Spleen (tissue), 11 donors: ENCODE measurements at regions not wholly inside any gene's neighbourhood (a gene's known extent, or its start where the extent isn't known, plus 50 kb on each side); places are given as distances from the start of the nearest gene placed in this dataset.
A peak's percentile ranks its signal among the peaks of the same experiment; 100 is the strongest.

Source experiments
- DNase-seq: peaks from one replicate; pipeline ENCODE4 v3.0.0-alpha.2; 2020
- H3K27ac ChIP-seq, 8 donors: fragments of 200-600 bp; sonication (generic) in 7 of 8; 1 replicate in 4 of 8; 2 replicates in 4 of 8; pipeline versions ENCODE4 v1.5.0 to v1.8.0; 2016 to 2021; ENCODE audit warnings: inconsistent platforms in 4 of 8, mild to moderate bottlenecking in 4 of 8, moderate library complexity in 1 of 8
- H3K27me3 ChIP-seq, 7 donors: fragments of 200-600 bp; sonication (generic) in 6 of 7; replicated peaks in 1 of 7; 1 replicate in 4 of 7; 2 replicates in 3 of 7; pipeline versions ENCODE4 v1.5.0 to v1.8.0; 2016 to 2021; ENCODE audit warnings: inconsistent platforms in 3 of 7, mild to moderate bottlenecking in 1 of 7
- H3K36me3 ChIP-seq, 6 donors: fragments of 200-600 bp; sonication (generic) in 5 of 6; 1 replicate in 4 of 6; 2 replicates in 2 of 6; pipeline versions ENCODE4 v1.5.0 to v1.8.0; 2016 to 2021; ENCODE audit warnings: inconsistent platforms in 2 of 6
- H3K4me1 ChIP-seq, 6 donors: fragments of 200-600 bp; sonication (generic) in 5 of 6; 1 replicate in 3 of 6; 2 replicates in 3 of 6; pipeline versions ENCODE4 v1.5.0 to v1.8.0; 2016 to 2021; ENCODE audit warnings: inconsistent platforms in 3 of 6
- H3K4me3 ChIP-seq, 8 donors: fragments of 200-600 bp; sonication (generic) in 7 of 8; 1 replicate in 4 of 8; 2 replicates in 4 of 8; pipeline versions ENCODE4 v1.5.0 to v1.8.0; 2016 to 2021; ENCODE audit warnings: inconsistent platforms in 4 of 8, mild to moderate bottlenecking in 4 of 8, moderate library complexity in 2 of 8
- H3K9me3 ChIP-seq, 8 donors: fragments of 200-600 bp; sonication (generic) in 7 of 8; 1 replicate in 4 of 8; 2 replicates in 4 of 8; pipeline versions ENCODE4 v1.5.0 to v1.8.0; 2016 to 2021; ENCODE audit warnings: inconsistent platforms in 4 of 8
- POLR2A ChIP-seq, 3 donors: fragments of 450-650 bp; IDR thresholded peaks; one replicate each; pipeline ENCODE4 v1.5.1; 2017; ENCODE audit warnings: antibody characterized with exemption in 3 of 3, mild to moderate bottlenecking in 1 of 3
- POLR2AphosphoS5 ChIP-seq, 3 donors: sonication (generic); formaldehyde crosslinking; IDR thresholded peaks; one replicate each; pipeline ENCODE4 v1.5.1; 2017; ENCODE audit warnings: antibody characterized with exemption in 3 of 3
- WGBS, 5 donors: extraction: QIAGEN DNeasy Blood & Tissue Kit in 3 of 5; methylation state at CpG; one replicate each; pipeline versions ENCODE4 v1.1.5 to v1.1.7; 2013 to 2018; 5-methylcytosine and 5-hydroxymethylcytosine counted together
- intact Hi-C: fragments of 100-400 bp; cut with DNase I; formaldehyde crosslinking; loops from one replicate; pipeline ENCODE4 v1.15.0; 2023; ENCODE audit warnings: low total_unique reads
- TF ChIP-seq, protein P1 (sequence below), 11 experiments: fragments of 200-600 bp in 7 of 11; fragments of 450-650 bp in 4 of 11; sonication (generic) in 4 of 11; IDR thresholded peaks in 8 of 11; conservative IDR thresholded peaks in 3 of 11; 1 replicate in 7 of 11; 2 replicates in 4 of 11; pipeline versions ENCODE4 v1.4.0 to v1.8.0; 2016 to 2021; ENCODE audit warnings: antibody characterized with exemption in 11 of 11, inconsistent platforms in 4 of 11, mild to moderate bottlenecking in 1 of 11
- donor health status: healthy with polysubstance abuse.
- donor health status: DM: no; HTN: no; CAD: no; lungs with moderate emphysema.
- donor health status: DM: no; HTN: no; CAD: no.
- donor health status: Bipolar disorder and iron deficiency.
- donor health status: healthy.
- donor health status: DM: no; HTN: no; CAD: no.
- donor health status: DM: yes; HTN: yes; CAD: no.

DNA sequence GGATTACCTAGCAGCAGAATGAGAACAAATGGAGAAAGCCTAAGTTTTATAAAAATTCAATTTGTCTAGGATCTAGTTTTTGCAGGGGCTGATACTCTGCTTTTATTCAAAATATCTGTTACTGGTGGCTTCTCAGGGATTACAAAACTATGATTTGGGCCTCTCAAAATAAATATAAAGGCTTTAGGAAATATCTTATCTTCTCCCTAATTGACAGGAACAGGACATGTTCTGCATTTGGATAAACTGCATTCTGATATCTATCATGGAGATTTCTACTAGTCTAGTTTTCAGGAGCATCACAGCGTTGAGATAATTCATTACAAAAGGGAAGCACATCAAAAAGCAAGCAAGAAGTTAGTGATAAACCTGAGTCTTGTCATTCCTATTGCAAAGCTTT is 127.1 kb upstream of the ITGA1 start:
- intact Hi-C loops = loop anchor here (10.0 kb wide), 1 partner anchor 254 kb away; no protein-coding TSS in a partner anchor
- H3K27ac ChIP-seq = no peak overlapping the region
- no peak overlapping the region for H3K4me3 ChIP-seq
- no peak for TF ChIP-seq POLR2AphosphoS5 (IDR thresholded peaks at IDR 0.05)
- no peak for TF ChIP-seq POLR2A (IDR thresholded peaks at IDR 0.05)
- TF ChIP-seq, protein P1, sequence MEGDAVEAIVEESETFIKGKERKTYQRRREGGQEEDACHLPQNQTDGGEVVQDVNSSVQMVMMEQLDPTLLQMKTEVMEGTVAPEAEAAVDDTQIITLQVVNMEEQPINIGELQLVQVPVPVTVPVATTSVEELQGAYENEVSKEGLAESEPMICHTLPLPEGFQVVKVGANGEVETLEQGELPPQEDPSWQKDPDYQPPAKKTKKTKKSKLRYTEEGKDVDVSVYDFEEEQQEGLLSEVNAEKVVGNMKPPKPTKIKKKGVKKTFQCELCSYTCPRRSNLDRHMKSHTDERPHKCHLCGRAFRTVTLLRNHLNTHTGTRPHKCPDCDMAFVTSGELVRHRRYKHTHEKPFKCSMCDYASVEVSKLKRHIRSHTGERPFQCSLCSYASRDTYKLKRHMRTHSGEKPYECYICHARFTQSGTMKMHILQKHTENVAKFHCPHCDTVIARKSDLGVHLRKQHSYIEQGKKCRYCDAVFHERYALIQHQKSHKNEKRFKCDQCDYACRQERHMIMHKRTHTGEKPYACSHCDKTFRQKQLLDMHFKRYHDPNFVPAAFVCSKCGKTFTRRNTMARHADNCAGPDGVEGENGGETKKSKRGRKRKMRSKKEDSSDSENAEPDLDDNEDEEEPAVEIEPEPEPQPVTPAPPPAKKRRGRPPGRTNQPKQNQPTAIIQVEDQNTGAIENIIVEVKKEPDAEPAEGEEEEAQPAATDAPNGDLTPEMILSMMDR (IDR thresholded peaks at IDR 0.05 in 8 of 11, conservative IDR thresholded peaks at IDR 0.05 in 3 of 11) = no peak
- 83 to 98% (median 87%) methylated on average over 1 of the region's 1 CpG for WGBS, 5 donors
- no peaks in the 10 kb centered on the region for H3K9me3 ChIP-seq
- H3K27me3 ChIP-seq = peaks cover 0 to 8% (median 0%) of the 10 kb centered on the region in 7 donors
- H3K4me1 ChIP-seq = peaks cover 0 to 25% (median 9%) of the 10 kb centered on the region in 6 donors
- no peaks in the 10 kb centered on the region for H3K36me3 ChIP-seq
- DNase-seq = no peak

DNA sequence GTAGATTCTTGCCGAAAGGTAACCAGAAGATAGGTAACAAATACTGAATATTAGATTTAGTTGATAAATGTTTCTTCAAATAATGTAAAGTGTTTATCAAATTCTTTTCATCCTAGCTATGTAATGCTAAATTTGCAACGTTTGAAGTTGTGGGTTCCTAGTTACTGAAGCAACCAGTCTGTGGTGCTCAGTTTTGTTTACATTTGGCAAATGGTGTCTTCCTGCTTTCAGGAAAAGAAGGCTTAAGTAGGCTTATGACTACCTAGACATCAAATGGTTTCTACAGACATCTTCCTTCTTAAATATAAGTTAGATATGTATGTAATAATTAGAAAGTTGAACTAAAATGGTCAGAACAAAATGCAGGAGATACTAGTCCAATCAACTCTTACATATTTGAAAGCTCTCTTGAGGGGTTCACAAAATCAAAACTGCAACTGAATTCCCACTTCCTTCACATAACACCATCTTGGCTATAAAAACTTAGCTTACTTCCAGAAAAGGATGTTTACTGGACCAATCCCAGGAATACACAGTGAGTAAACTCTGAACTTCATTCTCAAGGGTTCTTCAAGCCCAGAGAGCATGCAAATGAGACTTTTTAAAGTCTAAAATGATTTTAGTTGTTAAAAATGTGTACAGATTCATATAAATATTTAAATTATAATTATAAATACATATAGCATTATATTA is 125.7 kb upstream of the ITGA1 start:
- Histone ChIP-seq H3K36me3 (no peaks in the 10 kb centered on the region), H3K9me3 (no peaks in the 10 kb centered on the region), H3K27me3 (no peaks in the 10 kb centered on the region), H3K4me3 (no peak overlapping the region), H3K27ac (no peak overlapping the region), H3K4me1 (peaks cover 0 to 21% (median 9%) of the 10 kb centered on the region in 6 donors)
- WGBS, 5 donors = 53 to 61% (median 58%) methylated on average over 2 of the region's 2 CpGs
- TF ChIP-seq POLR2AphosphoS5 (IDR thresholded peaks at IDR 0.05) = no peak
- TF ChIP-seq, protein P1 (IDR thresholded peaks at IDR 0.05 in 8 of 11, conservative IDR thresholded peaks at IDR 0.05 in 3 of 11) = no peak
- no peak for TF ChIP-seq POLR2A (IDR thresholded peaks at IDR 0.05)
- DNase-seq = no peak
- intact Hi-C loops = loop anchor here (10.0 kb wide), 1 partner anchor 253 kb away; no protein-coding TSS in a partner anchor

DNA sequence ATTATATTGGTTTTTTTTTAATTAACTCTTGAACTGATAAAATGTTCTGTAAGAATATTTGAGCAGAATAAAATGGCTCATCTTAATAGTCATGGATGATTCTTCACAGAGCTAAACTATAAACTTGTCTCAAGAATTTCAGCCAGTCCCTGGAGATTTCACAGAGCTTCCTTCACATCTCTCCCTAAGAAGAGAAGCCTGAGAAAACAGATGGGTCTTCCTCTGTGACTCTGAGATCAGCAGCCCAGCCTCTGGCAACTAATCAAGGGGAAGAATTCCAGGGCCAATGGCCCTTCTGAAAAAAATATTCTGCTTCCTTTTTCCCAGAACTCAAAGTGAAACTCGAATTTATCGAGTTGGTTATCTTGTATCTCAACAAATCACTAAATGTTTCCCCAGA is 122.2 kb upstream of the ITGA1 start:
- 3 to 19% (median 6%) methylated on average over 2 of the region's 2 CpGs for WGBS, 5 donors
- peak overlapping the region in 7 of 8 donors; percentile 45 to 77 (median 61) for H3K27ac ChIP-seq

DNA sequence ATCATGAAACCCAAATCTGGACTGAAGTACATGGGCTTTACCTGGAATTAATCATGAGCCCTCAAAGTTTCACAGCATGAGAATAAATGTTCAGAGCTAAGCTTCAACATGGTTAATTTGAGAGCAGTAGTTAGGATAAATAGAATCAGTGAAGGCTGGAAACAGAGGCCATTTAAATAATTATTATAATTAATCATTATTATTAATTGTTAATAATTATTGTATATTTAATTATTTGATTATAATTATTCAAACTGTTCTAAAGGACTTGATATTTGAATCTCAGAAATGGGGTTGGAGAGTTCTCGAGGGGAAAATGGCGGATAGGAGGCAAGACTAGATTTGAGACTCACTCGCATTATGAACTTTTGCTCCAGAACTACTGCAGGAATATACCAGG is 119.6 kb upstream of the ITGA1 start:
- WGBS, 5 donors = 92 to 97% (median 95%) methylated on average over 3 of the region's 3 CpGs
- no peaks in the 10 kb centered on the region for H3K9me3 ChIP-seq
- intact Hi-C loops = loop anchor here (10.0 kb wide), 1 partner anchor 247 kb away; no protein-coding TSS in a partner anchor
- peaks cover 0 to 15% (median 7%) of the 10 kb centered on the region in 6 donors for H3K4me1 ChIP-seq
- no peak for DNase-seq
- no peaks in the 10 kb centered on the region for H3K27me3 ChIP-seq
- H3K27ac ChIP-seq = no peak overlapping the region
- H3K4me3 ChIP-seq = no peak overlapping the region
- H3K36me3 ChIP-seq = no peaks in the 10 kb centered on the region
- TF ChIP-seq POLR2AphosphoS5 (IDR thresholded peaks at IDR 0.05) (no peak), POLR2A (IDR thresholded peaks at IDR 0.05) (no peak)
- TF ChIP-seq, protein P1 (IDR thresholded peaks at IDR 0.05 in 8 of 11, conservative IDR thresholded peaks at IDR 0.05 in 3 of 11) = no peak

More for the DNA sequence above, 122.2 kb upstream of the ITGA1 start:
- intact Hi-C loops = loop anchor here (10.0 kb wide), 1 partner anchor 249 kb away; no protein-coding TSS in a partner anchor
- DNase-seq = no peak
- Histone ChIP-seq H3K27me3 (no peaks in the 10 kb centered on the region), H3K36me3 (no peaks in the 10 kb centered on the region), H3K4me1 (peaks cover 0 to 15% (median 7%) of the 10 kb centered on the region in 6 donors), H3K4me3 (no peak overlapping the region), H3K9me3 (no peaks in the 10 kb centered on the region)
- TF ChIP-seq POLR2AphosphoS5 (IDR thresholded peaks at IDR 0.05) (no peak), POLR2A (IDR thresholded peaks at IDR 0.05) (no peak)
- TF ChIP-seq, protein P1 (IDR thresholded peaks at IDR 0.05 in 8 of 11, conservative IDR thresholded peaks at IDR 0.05 in 3 of 11) = no peak
